ENCODE measurements at regions not wholly inside any gene's neighbourhood (a gene's known extent, or its start where the extent isn't known, plus 50 kb on each side); places are given as distances from the start of the nearest gene placed in this dataset.

DNA sequence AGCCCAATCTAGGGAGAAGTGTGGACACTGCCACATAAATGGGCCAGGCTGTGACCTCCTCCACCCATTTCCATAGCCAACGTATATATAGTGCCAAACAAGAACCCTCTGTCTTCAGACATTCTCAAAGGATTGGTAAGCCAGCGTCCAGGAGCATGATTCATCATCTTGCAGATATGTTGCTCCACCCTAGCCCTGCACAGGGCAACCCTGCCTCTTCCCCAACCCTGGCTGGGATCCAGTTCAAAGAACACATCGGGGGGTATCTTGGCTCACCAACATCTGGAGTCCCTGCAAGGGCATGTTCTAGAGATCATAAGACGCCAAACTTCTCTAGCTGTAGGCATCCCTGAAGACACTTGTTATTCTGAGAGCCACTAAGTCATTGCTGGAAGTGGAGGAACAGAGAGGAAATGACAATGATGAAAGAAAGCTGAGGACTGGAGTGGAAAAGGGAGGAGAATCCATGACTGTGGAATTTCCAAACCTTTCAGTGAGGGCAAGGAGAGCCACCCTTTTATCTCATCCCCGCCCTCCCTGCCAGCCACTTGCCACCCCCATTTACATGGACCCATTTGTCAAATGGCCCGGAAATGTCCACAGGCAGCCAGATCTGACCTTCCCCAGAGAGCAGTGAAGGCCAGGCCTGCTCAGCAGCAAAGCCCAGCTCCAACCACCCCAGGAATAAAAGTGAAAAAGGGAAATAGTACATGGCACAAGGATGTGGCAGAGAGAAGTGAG lies 144.1 kb upstream of the CTTNBP2NL start:
- Mint-ChIP-seq H3K4me3 (no peak overlapping the region), H3K9me3 (no peaks in the 10 kb centered on the region), H3K36me3 (no peaks in the 10 kb centered on the region), H3K27me3 (peaks cover 12 to 46% of the 10 kb centered on the region in 2 donors), H3K27ac (no peak overlapping the region), H3K4me1 (no peaks in the 10 kb centered on the region)
- H3K27me3 ChIP-seq (ENCODE audit: insufficient read depth, low read length, poor library complexity, severe bottlenecking): no peaks in the 10 kb centered on the region
- POLR2A ChIA-PET: no interaction called here
- CTCF ChIA-PET: no interaction called here
- H3K4me1 ChIP-seq (ENCODE audit: insufficient read depth, low read length): no peaks in the 10 kb centered on the region
- no peaks in the 10 kb centered on the region for H3K36me3 ChIP-seq (ENCODE audit: insufficient read depth, low read length)
- DNase-seq: no peak
- no peak overlapping the region for H3K27ac ChIP-seq (ENCODE audit: low read depth, low read length)
- no peak overlapping the region for H3K4me3 ChIP-seq (ENCODE audit: low read length)
- H3K9me3 ChIP-seq (ENCODE audit: low read length): no peaks in the 10 kb centered on the region

DNA sequence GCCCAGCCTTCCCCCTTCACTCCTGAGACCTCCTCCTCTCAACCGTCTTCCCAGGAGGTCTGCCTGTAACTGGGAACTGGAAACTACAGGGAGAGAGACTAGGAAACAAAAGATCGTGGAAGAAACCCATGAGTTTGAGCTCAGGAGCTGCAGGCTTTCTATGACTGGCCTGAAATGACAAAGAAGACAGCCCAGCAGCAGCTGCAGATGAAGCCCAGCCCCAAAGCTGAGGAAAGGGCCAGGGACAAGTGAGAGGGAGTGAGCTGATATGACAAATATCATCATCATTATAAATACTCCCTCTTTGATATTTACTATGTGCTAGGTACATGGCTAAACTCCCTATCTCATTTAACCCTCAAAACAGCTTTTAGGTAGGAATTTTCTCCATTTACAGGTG lies 142.6 kb upstream of the CTTNBP2NL start:
- Mint-ChIP-seq H3K27me3 (peaks cover 14 to 52% of the 10 kb centered on the region in 2 donors), H3K27ac (no peak overlapping the region), H3K4me3 (no peak overlapping the region), H3K9me3 (no peaks in the 10 kb centered on the region), H3K4me1 (no peaks in the 10 kb centered on the region), H3K36me3 (no peaks in the 10 kb centered on the region)
- H3K4me3 ChIP-seq (ENCODE audit: low read length): no peak overlapping the region
- no peaks in the 10 kb centered on the region for H3K27me3 ChIP-seq (ENCODE audit: insufficient read depth, low read length, poor library complexity, severe bottlenecking)
- H3K36me3 ChIP-seq (ENCODE audit: insufficient read depth, low read length): no peaks in the 10 kb centered on the region
- no peaks in the 10 kb centered on the region for H3K9me3 ChIP-seq (ENCODE audit: low read length)
- DNase-seq: no peak
- no peaks in the 10 kb centered on the region for H3K4me1 ChIP-seq (ENCODE audit: insufficient read depth, low read length)
- ChIA-PET CTCF (no interaction called here), POLR2A (no interaction called here)
- no peak overlapping the region for H3K27ac ChIP-seq (ENCODE audit: low read depth, low read length)

DNA sequence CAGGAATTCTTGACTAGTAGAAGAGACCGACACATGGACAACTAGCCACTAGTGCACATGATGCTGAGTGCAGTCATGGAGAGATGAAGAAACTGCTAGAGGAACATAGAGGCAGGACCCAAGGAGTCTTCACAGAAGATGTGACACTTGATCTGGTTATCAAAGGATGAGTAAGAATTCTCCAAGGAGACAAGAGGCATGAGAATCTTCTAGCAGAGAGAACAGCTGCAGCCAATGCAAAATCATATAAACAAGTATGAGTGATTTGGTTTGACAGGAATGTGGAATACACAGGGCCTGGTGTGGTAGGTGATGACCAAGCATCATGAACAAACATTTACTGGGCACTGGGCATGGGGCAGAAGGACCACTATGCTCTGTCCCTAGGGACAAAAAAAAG lies 140.9 kb upstream of the CTTNBP2NL start:
- no peaks in the 10 kb centered on the region for H3K9me3 ChIP-seq (ENCODE audit: low read length)
- Mint-ChIP-seq H3K27ac (no peak overlapping the region), H3K27me3 (peaks cover 11 to 56% of the 10 kb centered on the region in 2 donors), H3K36me3 (no peaks in the 10 kb centered on the region), H3K4me1 (no peaks in the 10 kb centered on the region), H3K9me3 (no peaks in the 10 kb centered on the region), H3K4me3 (no peak overlapping the region)
- POLR2A ChIA-PET: no interaction called here
- H3K36me3 ChIP-seq (ENCODE audit: insufficient read depth, low read length): no peaks in the 10 kb centered on the region
- H3K4me1 ChIP-seq (ENCODE audit: insufficient read depth, low read length): no peaks in the 10 kb centered on the region
- CTCF ChIA-PET: no interaction called here
- H3K27ac ChIP-seq (ENCODE audit: low read depth, low read length): no peak overlapping the region
- no peaks in the 10 kb centered on the region for H3K27me3 ChIP-seq (ENCODE audit: insufficient read depth, low read length, poor library complexity, severe bottlenecking)
- no peak for DNase-seq
- H3K4me3 ChIP-seq (ENCODE audit: low read length): no peak overlapping the region

DNA sequence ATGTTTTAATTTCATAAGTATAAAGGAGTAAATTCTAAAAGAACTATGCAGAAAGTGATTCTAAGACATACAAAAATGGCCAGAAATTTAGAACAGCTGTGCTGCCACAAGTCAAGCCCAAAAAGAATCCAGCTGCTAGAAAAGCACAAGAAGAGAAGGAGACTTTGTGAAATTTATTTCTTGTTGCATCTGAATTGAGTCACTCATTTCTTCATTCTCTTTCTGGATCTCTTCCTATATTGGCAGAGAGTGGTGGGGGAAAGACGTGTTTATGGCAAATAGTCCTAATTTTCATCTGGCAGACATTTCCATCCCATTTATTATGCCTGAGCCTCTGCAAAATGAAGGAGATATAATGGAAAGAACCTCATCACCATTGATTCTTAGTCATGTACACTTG lies 139.6 kb upstream of the CTTNBP2NL start:
- ChIA-PET POLR2A (no interaction called here), CTCF (no interaction called here)
- H3K36me3 ChIP-seq (ENCODE audit: insufficient read depth, low read length): no peaks in the 10 kb centered on the region
- no peak overlapping the region for H3K27ac Mint-ChIP-seq
- H3K4me3 Mint-ChIP-seq: no peak overlapping the region
- no peaks in the 10 kb centered on the region for H3K4me1 Mint-ChIP-seq
- no peaks in the 10 kb centered on the region for H3K9me3 Mint-ChIP-seq
- DNase-seq: no peak
- H3K27me3 ChIP-seq (ENCODE audit: insufficient read depth, low read length, poor library complexity, severe bottlenecking): no peaks in the 10 kb centered on the region
- H3K9me3 ChIP-seq (ENCODE audit: low read length): no peaks in the 10 kb centered on the region
- H3K36me3 Mint-ChIP-seq: no peaks in the 10 kb centered on the region
- H3K4me3 ChIP-seq (ENCODE audit: low read length): no peak overlapping the region
- no peak overlapping the region for H3K27ac ChIP-seq (ENCODE audit: low read depth, low read length)
- peaks cover 11 to 60% of the 10 kb centered on the region in 2 donors for H3K27me3 Mint-ChIP-seq
- H3K4me1 ChIP-seq (ENCODE audit: insufficient read depth, low read length): no peaks in the 10 kb centered on the region

DNA sequence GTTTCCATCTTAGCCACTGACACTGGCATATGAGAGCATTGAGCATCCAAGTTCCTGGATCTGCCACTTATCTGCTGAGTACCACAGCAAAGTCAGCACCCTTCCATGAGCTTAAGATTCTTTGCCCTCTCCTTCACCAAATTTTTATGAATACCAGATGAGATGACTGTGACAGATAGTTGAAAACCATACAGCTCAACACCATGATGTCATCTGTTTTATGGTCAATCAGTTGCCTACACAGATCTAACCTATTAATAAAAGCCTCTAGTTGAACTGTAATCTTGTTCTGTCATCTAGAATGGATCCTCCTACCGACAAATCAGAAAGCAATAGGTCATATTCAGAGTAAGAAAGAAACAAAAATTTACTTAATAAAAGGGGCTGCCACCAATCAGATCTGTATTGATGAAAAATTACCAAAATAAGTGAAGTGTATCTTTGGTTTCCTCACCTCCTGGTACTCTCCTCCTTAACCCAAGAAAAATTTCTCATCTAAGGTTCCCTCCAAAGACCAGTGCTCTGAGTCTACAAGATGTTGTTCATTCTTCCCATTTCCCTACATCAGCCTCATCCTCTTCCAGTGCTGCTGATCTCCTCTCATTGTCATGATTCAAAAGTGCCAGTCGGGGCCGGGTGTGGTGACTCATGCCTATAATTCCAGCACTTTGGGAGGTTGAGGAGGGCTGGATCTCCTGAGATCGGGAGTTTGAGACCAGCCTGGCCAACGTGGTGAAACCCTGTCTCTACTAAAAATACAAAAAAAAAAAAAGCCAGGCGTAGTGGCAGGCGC lies 138.8 kb upstream of the CTTNBP2NL start:
- ChIA-PET POLR2A (no interaction called here), CTCF (no interaction called here)
- Mint-ChIP-seq H3K4me3 (no peak overlapping the region), H3K27ac (no peak overlapping the region), H3K27me3 (peaks cover 7 to 58% of the 10 kb centered on the region in 2 donors), H3K36me3 (no peaks in the 10 kb centered on the region), H3K9me3 (no peaks in the 10 kb centered on the region), H3K4me1 (no peaks in the 10 kb centered on the region)
- H3K36me3 ChIP-seq (ENCODE audit: insufficient read depth, low read length): no peaks in the 10 kb centered on the region
- no peaks in the 10 kb centered on the region for H3K27me3 ChIP-seq (ENCODE audit: insufficient read depth, low read length, poor library complexity, severe bottlenecking)
- H3K4me3 ChIP-seq (ENCODE audit: low read length): no peak overlapping the region
- H3K9me3 ChIP-seq (ENCODE audit: low read length): no peaks in the 10 kb centered on the region
- DNase-seq: no peak
- no peaks in the 10 kb centered on the region for H3K4me1 ChIP-seq (ENCODE audit: insufficient read depth, low read length)
- no peak overlapping the region for H3K27ac ChIP-seq (ENCODE audit: low read depth, low read length)

DNA sequence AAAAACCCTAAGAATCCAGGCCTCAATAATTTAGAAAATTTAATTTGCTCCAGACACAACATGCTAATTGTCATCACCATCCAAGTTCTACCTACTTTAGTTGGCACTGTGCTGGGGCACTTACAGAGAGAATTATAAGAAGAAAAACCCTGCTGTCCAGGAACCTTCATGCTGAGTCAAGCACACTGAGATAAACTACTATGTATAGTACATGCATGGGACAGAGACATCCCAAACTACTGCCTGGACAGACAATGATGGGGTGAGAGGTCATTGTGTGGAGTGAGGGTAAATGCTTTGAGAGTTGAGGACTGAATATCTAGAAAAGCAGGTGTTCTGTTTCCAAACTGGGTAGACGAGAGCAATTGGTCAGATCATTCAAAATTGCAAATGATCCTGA lies 135.3 kb upstream of the CTTNBP2NL start:
- no peaks in the 10 kb centered on the region for H3K36me3 ChIP-seq (ENCODE audit: insufficient read depth, low read length)
- CTCF ChIA-PET: no interaction called here
- Mint-ChIP-seq H3K9me3 (no peaks in the 10 kb centered on the region), H3K36me3 (no peaks in the 10 kb centered on the region), H3K4me1 (no peaks in the 10 kb centered on the region), H3K27me3 (peaks cover 7 to 34% of the 10 kb centered on the region in 2 donors), H3K27ac (no peak overlapping the region), H3K4me3 (no peak overlapping the region)
- no peak overlapping the region for H3K4me3 ChIP-seq (ENCODE audit: low read length)
- H3K4me1 ChIP-seq (ENCODE audit: insufficient read depth, low read length): no peaks in the 10 kb centered on the region
- H3K9me3 ChIP-seq (ENCODE audit: low read length): no peaks in the 10 kb centered on the region
- POLR2A ChIA-PET: no interaction called here
- H3K27ac ChIP-seq (ENCODE audit: low read depth, low read length): no peak overlapping the region
- no peaks in the 10 kb centered on the region for H3K27me3 ChIP-seq (ENCODE audit: insufficient read depth, low read length, poor library complexity, severe bottlenecking)
- no peak for DNase-seq

DNA sequence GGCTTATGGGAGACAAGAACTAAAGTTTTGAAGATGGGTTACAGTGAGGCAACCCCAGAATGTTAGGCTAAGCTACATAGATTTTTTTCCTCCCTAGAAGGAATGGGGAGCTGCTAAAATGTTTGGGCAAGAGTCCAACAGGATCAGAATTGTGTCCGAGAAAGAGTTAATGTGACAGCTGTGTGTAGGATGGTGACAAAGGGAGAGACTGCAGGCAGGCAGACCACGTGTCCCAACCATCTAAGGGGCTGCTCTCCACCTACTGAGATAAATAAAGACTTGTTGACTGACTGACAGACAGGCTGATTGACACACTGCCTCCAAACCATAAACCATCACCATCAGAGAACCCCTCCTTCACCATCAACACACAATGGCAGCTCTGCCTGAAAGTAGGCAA lies 133.7 kb upstream of the CTTNBP2NL start:
- no peaks in the 10 kb centered on the region for H3K9me3 Mint-ChIP-seq
- Histone ChIP-seq H3K27ac (ENCODE audit: low read depth, low read length) (no peak overlapping the region), H3K4me1 (ENCODE audit: insufficient read depth, low read length) (no peaks in the 10 kb centered on the region), H3K27me3 (ENCODE audit: insufficient read depth, low read length, poor library complexity, severe bottlenecking) (no peaks in the 10 kb centered on the region), H3K9me3 (ENCODE audit: low read length) (no peaks in the 10 kb centered on the region), H3K4me3 (ENCODE audit: low read length) (no peak overlapping the region), H3K36me3 (ENCODE audit: insufficient read depth, low read length) (no peaks in the 10 kb centered on the region)
- H3K36me3 Mint-ChIP-seq: no peaks in the 10 kb centered on the region
- no peak overlapping the region for H3K27ac Mint-ChIP-seq
- DNase-seq: no peak
- no peaks in the 10 kb centered on the region for H3K4me1 Mint-ChIP-seq
- ChIA-PET CTCF (no interaction called here), POLR2A (no interaction called here)
- H3K27me3 Mint-ChIP-seq: peaks cover 2 to 27% of the 10 kb centered on the region in 2 donors
- no peak overlapping the region for H3K4me3 Mint-ChIP-seq

DNA sequence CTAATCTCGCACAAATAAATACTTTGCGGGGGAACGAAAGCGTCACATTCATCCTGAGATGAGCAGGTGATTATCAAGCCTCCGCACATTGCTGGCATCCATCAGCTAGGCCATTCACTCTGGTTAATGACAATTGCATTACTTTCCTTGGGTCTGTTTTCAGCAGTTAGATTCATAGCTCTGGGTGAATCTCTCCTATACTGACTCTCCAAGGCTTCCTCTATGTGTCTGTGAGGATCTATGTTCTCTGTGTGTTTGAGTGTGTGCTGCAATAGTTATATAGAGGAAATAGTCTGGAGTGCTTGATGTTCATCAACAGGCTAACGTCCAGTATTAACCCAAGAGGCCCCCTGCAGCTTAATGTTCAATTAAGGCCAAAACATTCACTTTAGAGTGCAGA lies 133.0 kb upstream of the CTTNBP2NL start:
- no peak overlapping the region for H3K4me3 Mint-ChIP-seq
- Histone ChIP-seq H3K36me3 (ENCODE audit: insufficient read depth, low read length) (no peaks in the 10 kb centered on the region), H3K4me1 (ENCODE audit: insufficient read depth, low read length) (no peaks in the 10 kb centered on the region), H3K27ac (ENCODE audit: low read depth, low read length) (no peak overlapping the region), H3K4me3 (ENCODE audit: low read length) (no peak overlapping the region), H3K27me3 (ENCODE audit: insufficient read depth, low read length, poor library complexity, severe bottlenecking) (no peaks in the 10 kb centered on the region), H3K9me3 (ENCODE audit: low read length) (no peaks in the 10 kb centered on the region)
- CTCF ChIA-PET: no interaction called here
- H3K36me3 Mint-ChIP-seq: no peaks in the 10 kb centered on the region
- no peak overlapping the region for H3K27ac Mint-ChIP-seq
- H3K9me3 Mint-ChIP-seq: no peaks in the 10 kb centered on the region
- no peak for DNase-seq
- H3K4me1 Mint-ChIP-seq: no peaks in the 10 kb centered on the region
- H3K27me3 Mint-ChIP-seq: peaks cover 2 to 25% of the 10 kb centered on the region in 2 donors
- POLR2A ChIA-PET: no interaction called here

Data from CD8-positive, alpha-beta memory T cell (primary cell).